Omental fat pad (tissue), 3 donors: ENCODE measurements at regions not wholly inside any gene's neighbourhood (a gene's known extent, or its start where the extent isn't known, plus 50 kb on each side); places are given as distances from the start of the nearest gene placed in this dataset.

Experiments
- ATAC-seq: fragments of 150-250 bp; one replicate; pipeline ENCODE4 v1.9.1; 2016; ENCODE audit warnings: mild to moderate bottlenecking, moderate library complexity; ENCODE audit not compliant: low FRiP score
- DNase-seq: peaks from one replicate; pipeline ENCODE4 v3.0.0-alpha.2; 2019; ENCODE audit warnings: low spot score
- CTCF ChIP-seq, 3 donors: fragments of 450-650 bp; IDR thresholded peaks; one replicate each; pipeline ENCODE4 v1.5.1; 2016 to 2017; ENCODE audit warnings: antibody characterized with exemption in 3 of 3, mild to moderate bottlenecking in 3 of 3, moderate library complexity in 2 of 3

GRCh38 chr7:120089968-120090367 lies 183.0 kb upstream of the KCND2 start:
- DNase-seq (no peak), ATAC-seq (no peak)
- no peak for TF ChIP-seq CTCF (IDR thresholded peaks at IDR 0.05)

DNA sequence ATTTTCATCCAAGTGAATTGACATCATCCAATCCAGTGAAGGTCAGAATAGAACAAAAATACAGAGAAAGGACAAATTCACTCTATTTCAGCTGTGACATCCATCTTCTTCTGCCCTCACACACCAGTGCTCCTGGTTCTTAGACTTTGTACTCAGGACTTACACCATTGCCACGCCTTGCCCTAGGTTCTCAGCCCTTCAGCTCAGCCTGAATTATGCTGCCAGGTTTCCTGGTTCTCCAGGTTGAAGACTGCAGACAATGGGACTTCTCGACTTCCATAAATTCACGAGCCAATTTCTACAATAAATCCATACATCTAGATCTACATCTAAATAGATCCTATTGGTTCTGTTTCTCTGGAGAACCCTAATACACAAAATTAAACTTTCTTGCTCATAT lies 181.2 kb upstream of the KCND2 start:
- TF ChIP-seq CTCF (IDR thresholded peaks at IDR 0.05): no peak
- DNase-seq (no peak), ATAC-seq (no peak)

- DNase-seq: no peak
- no peak for TF ChIP-seq CTCF (IDR thresholded peaks at IDR 0.05)
- no peak for ATAC-seq
These were observed 176.0 kb upstream of the KCND2 start for GRCh38 chr7:120097020-120097419.

GRCh38 chr7:120097774-120098173 lies 175.2 kb upstream of the KCND2 start:
- DNase-seq (no peak), ATAC-seq (no peak)
- TF ChIP-seq CTCF (IDR thresholded peaks at IDR 0.05): no peak

GRCh38 chr7:120108376-120108775 lies 164.6 kb upstream of the KCND2 start:
- ATAC-seq: no peak
- no peak for DNase-seq
- TF ChIP-seq CTCF (IDR thresholded peaks at IDR 0.05): no peak

GRCh38 chr7:120110169-120110568 lies 162.8 kb upstream of the KCND2 start:
- ATAC-seq (no peak), DNase-seq (no peak)
- TF ChIP-seq CTCF (IDR thresholded peaks at IDR 0.05): no peak

GRCh38 chr7:120114626-120115025 lies 158.3 kb upstream of the KCND2 start:
- TF ChIP-seq CTCF (IDR thresholded peaks at IDR 0.05): no peak
- ATAC-seq: no peak
- no peak for DNase-seq
